HG03280 (cell line): ENCODE measurements at regions not wholly inside any gene's neighbourhood (a gene's known extent, or its start where the extent isn't known, plus 50 kb on each side); places are given as distances from the start of the nearest gene placed in this dataset.
"Not testable (repeated sequence)": the region's sequence is repeated elsewhere in the genome, so short reads cannot be mapped to it uniquely, and the experiment has no call there.

Source experiments
- ATAC-seq: cut with Tn5 transposase; IDR thresholded peaks from one replicate; pipeline ENCODE4 v1.9.1; 2021; ENCODE audit warnings: mild to moderate bottlenecking, moderate library complexity; ENCODE audit not compliant: unreplicated experiment

DNA sequence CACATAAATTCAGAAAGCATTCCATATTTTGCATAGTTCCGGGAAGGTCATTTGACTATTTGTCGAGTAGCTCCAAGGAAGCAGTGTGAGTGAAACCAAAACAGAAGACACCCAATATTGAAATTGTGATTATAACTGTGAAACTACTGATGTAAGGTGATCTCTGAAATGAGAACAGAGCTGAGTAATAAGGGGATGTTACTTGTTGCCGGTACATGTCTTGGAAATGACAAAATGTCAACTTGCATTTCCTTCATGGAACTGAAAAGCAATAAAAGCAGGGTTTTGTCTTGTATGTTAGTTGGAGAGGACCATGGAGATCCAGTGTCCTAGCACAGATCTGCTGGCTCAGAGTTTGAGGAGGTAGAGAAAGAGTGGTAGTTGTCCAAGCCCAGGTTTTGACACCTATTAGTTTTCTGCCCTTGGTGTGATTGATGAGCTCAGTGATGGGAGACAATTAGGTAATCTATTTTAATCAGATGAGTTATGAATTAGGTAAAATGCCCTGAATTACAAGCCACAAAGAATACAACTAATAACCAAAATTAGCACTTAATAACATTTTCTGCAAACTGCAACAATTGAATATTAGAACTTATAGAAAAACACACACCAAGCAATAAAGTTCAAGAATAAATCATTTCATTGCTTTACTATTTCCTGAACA is 58.7 kb upstream of the ZNF519 start:
- peak; percentile 75 for ATAC-seq

DNA sequence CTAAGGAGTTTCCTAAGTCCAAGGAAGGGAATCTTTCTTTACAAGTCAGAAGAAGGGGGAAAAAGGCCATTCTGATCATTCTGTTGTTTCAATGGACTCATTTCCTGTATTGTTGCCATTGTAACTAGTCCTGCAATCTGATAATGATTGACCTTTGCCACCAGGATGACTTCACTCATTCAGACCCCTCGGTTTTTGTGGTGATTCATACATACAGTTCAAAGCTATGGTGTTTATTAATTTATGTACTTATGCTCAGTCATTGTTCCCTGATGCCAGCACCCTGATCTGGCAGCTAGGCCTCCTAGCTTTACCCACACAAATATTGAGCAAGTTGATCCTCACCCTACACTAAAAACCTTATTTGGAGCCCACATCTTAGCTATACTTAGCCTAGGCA is 57.6 kb upstream of the ZNF519 start:
- ATAC-seq: no peak

DNA sequence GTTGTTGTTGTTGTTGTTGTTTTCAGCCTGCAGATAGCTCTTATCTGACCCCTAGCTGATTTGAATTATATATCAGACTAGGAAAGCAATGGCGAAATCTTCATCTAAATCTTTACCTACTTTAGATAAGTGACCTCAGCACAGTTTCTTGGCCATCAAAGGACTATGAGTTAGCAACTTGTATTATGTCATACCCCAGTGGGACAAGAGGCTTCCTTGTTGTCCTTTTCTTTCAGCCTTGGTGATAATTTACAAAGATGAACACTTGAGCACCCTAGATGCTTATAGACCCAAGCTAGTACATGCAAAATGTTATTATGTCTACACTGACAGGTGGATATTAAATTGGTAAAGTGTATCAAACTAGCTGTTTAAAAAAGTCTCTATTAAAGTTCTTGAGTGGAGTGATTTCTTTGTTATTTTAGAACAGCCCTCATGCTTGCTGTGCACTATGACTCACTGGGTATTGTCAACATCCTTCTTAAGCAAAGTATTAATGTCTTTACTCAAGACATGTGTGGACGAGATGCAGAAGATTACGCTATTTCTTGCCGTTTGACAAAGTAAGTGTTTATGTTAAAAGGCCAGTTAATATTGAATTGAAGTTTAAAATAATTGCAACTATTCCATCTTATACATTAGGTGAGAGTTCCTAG is 56.6 kb upstream of the ZNF519 start:
- not testable (repeated sequence) for ATAC-seq
